ENCODE measurements at regions not wholly inside any gene's neighbourhood (a gene's known extent, or its start where the extent isn't known, plus 50 kb on each side); places are given as distances from the start of the nearest gene placed in this dataset.

DNA sequence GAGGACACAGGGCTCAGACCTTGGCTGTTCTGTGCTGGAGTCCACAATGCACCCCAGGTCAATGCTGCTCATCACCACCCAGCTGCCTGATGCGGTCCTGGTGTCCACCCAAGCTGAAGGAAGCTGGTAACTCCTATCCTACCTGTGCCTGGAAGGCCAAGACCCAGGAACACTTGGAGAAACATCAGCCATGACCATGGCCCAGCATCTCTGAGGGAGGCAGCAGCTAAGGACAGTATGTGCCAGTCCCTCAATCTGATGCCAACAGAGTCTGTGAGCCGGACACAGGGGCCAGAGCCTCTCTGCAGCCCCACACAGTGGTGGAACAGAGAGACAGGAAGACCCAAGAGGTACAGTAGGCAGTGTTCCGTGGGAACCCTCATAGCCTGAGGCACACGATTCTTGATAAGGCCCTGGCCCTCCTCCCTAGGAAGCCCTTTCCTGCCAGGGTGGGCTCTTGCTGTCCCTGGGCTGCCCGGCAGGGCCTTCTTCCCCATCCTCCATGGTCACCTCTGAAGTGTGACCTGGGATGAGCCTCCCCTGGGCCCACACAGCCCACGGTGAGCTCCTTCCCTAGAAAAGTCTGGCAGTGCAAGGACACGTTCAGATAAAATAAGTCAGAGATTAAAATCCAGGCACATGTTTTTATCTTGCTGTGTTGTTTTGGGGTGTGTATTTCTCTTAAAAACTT is 170.7 kb downstream of the THBS2 start:
- no peak for DNase-seq (ENCODE audit: low read depth)

- no peak for DNase-seq (ENCODE audit: low read depth)
These were observed 171.6 kb downstream of the THBS2 start for GRCh38 chr6:169082093-169082492.

GRCh38 chr6:169081248-169081647 is 172.4 kb downstream of the THBS2 start:
- DNase-seq (ENCODE audit: low read depth), result no peak

GRCh38 chr6:169079650-169080049 is 174.0 kb downstream of the THBS2 start:
- DNase-seq (ENCODE audit: low read depth), result no peak

- no peak for DNase-seq (ENCODE audit: low read depth)
These were observed 175.1 kb downstream of the THBS2 start for GRCh38 chr6:169078399-169079145.

GRCh38 chr6:169075915-169076654 is 177.6 kb downstream of the THBS2 start:
- no peak for DNase-seq (ENCODE audit: low read depth)

DNA sequence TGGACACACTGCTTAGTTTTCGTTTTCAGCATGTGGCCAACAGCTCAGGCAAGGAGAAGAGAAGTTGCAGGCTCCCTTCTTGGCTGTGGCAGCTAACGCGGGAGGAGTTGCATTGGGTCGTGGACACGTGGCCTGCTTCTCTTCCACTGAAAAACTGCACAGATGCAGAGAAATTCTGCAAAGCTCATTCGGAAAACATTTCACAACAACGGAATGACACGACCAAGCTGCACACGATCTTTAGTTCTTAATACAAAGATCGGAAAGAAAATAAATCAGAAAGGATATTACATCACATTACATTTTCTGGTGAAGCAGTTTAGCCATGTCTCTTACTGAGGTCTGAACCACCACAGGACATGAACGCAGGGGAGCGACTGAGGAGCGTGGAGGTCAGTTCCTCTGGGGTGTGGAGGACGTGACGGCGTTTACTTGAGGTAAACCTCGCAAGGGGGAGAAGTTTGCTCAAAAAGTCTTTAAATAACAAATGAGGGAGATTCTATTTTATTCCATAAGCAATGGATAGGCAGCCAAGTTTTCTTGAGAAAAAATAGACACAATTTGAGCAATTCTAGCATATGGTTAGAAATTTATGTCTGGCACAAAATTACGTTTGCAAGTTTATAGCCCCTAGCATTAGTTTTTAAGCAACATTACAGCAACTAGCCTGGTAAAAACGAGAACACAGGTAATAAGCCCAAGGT is 178.3 kb downstream of the THBS2 start:
- no peak for DNase-seq (ENCODE audit: low read depth)

GRCh38 chr6:169074526-169074925 is 179.1 kb downstream of the THBS2 start:
- DNase-seq (ENCODE audit: low read depth), result no peak

- no peak for DNase-seq (ENCODE audit: low read depth)
These were observed 180.3 kb downstream of the THBS2 start for GRCh38 chr6:169073311-169073710.

DNA sequence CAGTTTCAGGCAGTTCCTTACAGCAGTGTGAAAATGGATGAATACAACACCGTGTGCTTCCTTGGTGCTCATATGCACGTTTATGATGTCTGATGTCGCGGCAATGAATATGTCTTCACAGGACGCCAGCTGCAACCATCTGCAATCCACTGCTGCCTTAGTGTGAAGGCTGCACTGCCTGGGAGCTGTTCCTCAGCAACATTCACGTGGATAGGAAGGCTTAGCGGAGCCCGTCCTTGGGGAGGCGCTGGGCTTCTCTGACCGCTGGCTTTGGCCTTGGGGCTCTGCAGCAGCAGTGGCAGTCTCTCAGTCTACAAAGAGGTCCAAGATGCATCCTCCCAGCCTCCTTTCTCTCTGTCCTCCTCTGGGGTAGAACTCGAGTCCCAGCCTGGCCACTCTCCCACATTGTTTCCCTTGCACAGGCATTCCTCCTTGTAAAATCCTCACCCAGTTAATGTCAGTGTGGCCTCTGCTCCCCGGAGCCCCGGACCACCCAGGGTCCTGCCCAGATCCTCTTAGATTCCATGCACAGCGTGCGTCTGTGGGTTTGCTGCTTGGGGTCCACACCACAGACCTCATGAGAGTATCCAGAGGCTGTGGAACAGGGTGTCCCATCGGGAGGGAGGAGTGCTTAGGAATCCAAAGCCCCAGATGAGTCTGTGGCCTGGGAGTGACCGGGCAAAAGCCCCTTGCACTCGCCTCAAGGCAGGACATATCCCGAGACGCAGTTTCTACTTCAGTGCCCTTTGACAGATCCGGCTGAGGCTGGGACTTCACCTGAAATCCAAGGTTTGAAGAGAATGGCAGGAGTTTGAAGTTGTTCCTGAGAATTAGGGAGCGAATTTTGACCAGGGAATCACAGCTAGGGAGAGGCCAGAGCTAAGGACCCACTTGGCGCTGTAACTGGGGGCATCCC is 181.3 kb downstream of the THBS2 start:
- no peak for DNase-seq (ENCODE audit: low read depth)

DNA sequence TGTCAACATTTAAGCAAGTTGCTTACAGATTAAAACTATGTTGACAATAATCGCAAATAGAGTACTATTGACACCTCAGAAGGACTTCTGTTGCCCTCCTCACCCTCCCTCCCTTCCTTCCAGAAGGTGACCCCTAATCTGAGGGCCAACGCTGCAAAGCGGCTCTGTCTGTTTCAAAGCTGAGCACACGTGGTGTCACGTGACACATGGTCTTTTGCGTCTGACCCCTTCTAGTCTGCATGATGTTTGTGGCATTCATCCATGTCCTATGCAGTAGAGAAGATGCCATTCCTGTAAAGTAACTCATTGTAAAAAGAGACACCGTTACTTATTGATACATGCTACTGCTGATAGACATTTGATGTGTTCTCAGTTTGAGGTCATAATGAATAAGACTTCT is 182.3 kb downstream of the THBS2 start:
- no peak for DNase-seq (ENCODE audit: low read depth)

- no peak for DNase-seq (ENCODE audit: low read depth)
These were observed 183.0 kb downstream of the THBS2 start for GRCh38 chr6:169070506-169071176.

- DNase-seq (ENCODE audit: low read depth), result no peak
These were observed 184.3 kb downstream of the THBS2 start for GRCh38 chr6:169069356-169069755.

GRCh38 chr6:169064194-169064593 is 189.5 kb downstream of the THBS2 start:
- DNase-seq (ENCODE audit: low read depth), result no peak

DNA sequence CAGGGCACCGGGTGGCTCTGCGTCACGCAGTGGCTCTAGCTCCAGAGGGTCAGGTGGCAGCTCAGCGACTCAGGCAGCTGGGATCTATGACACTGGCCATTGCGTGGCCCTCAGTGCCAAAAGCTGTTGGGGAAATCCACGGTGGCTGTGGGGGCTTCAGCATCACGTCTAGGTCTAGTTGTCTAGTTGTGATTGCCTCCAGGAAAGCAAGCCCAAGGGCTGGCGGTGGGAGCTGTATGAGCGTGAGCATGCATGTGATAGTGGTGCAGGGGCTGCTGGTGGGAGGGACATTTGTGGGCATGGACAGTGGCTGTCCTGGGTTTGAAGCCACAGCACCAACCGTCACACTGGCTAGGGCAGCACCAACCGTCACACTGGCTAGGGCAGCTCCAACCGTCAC is 191.4 kb downstream of the THBS2 start:
- DNase-seq (ENCODE audit: low read depth), result no peak

DNA sequence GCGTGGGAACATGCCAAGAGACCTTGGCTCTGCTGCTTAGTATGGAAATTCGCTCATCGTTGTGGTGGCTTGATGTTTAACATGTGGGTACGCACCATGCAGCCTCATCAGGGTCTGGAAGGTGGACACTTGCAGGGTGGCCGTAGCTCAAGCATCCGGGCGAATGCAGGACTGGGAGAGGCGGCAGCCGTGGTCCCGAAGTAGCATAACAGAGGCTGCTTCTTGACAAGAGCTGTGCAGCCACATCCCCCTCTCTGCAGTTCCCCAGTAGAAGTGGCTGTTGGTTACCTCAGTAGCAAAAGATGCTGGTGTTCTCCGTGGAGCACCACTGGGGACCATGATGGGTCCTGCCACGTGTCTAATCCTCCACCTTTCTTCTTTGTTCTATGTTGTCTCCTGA is 195.0 kb downstream of the THBS2 start:
- DNase-seq (ENCODE audit: low read depth), result no peak

DNA sequence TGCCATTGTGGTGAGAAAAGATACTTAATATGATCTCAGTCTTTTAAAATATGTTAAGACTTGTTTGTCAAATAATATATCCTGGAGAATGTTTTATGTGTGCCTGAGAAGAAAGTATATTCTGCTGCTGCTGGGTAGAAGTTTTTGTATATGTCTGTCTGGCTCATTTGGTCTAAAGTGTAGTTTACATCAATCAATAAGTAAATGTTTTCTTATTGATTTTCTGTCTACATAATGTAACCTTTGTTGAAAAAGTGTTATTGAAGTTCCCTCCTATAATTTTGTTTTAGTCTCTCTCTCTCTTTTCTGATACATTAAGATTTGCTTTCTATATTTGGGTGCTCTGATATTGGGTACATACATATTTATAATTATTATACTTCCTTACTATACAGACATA is 201.2 kb downstream of the THBS2 start:
- DNase-seq (ENCODE audit: low read depth), result no peak

DNA sequence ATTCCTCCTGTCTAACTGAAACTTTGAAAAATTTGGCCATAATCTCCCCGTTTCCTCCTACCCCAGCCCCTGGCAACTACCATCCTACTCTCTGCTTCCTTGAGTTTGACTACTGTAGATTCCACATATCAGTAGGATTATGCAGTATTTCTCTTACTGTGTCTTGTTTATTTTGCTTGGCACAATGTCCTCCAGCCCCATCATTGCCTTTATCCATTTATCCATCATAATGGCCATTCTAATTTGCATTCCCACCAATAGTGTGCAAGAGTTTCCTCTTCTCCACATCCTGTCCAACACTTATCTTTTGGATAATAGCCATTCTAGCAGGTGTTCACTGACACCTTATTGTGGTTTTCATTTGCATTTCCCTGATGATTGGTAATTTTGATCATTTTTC is 202.3 kb downstream of the THBS2 start:
- DNase-seq (ENCODE audit: low read depth), result no peak

DNA sequence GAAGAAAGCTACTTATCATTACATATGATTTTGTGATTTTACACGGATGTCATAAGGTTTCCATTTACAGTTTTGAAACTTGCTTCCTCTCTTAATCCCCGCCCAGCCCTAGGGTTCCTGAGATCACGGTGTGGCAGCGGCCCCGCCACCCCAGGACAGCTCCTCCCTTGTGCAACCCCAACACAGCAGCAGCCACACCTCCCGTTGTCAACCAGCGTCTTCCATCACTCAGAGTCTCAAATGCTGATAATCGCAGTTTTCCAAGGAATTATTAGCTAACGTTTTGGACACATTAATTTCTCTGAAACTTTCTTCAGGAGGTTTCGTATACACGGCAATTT is 204.8 kb downstream of the THBS2 start:
- no peak for DNase-seq (ENCODE audit: low read depth)

GRCh38 chr6:169048185-169048864 is 205.3 kb downstream of the THBS2 start:
- DNase-seq (ENCODE audit: low read depth), result no peak

Measured in stimulated activated CD8-positive, alpha-beta memory T cell treated with anti-CD3 and anti-CD28 coated beads, Interleukin-15, amount 100 ng/mL, for 24 hours (primary cell).